SK-N-MC (cell line): ENCODE measurements at regions not wholly inside any gene's neighbourhood (a gene's known extent, or its start where the extent isn't known, plus 50 kb on each side); places are given as distances from the start of the nearest gene placed in this dataset.

Experiments used
- EZH2 ChIP-seq: fragments of 200-600 bp; sonication (generic); IDR thresholded peaks from one replicate; pipeline ENCODE4 v1.6.1; 2017; ENCODE audit warnings: antibody characterized with exemption
- FOXP2 ChIP-seq: optimal IDR thresholded peaks from 2 replicates; pipeline ENCODE3; 2011; ENCODE audit warnings: mild to moderate bottlenecking, moderate library complexity; ENCODE audit not compliant: insufficient read depth; ENCODE audit errors: extremely low read length, control extremely low read depth
- POLR2AphosphoS5 ChIP-seq: IDR thresholded peaks from 2 replicates; pipeline ENCODE4 v1.6.1; 2012; ENCODE audit warnings: mild to moderate bottlenecking, low read depth, low read length, borderline replicate concordance

DNA sequence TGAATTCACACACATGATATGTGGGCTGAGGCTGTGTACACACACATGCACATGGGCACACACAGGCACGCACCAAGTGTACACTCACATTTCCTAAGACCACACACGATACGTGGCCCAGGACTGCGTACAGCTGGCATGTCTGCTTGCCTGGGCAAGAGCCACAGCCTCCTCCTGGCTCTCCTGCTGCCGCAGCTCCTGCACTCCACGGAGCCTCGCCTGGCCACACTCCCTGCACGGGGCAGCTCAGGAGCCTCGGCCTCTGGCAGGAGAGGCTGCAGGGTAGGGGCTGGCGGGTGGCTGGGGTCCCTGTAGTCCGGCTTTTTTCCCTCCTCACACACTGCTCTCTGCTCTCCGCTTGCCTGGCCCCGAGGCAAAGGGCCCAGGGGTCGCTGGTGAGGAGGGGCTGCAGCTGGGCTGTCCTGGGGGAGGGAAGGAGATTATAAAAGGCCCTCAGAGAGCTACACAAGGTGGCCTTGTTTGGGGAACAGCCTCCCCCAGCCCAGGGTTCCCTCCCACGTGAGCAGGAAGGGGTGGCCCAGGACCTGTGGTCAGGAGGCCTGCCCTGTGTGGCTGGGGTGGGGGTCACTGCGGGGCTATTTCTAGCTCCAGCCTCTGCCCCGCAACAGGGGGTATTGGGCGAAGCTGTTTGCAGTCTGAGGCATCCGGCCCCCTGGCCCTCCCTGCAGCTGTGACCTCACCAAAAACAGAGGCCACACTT lies 89.0 kb upstream of the SFSWAP start:
- TF ChIP-seq POLR2AphosphoS5 (no peak), EZH2 (no peak), FOXP2 (no peak)
